ENCODE measurements at regions not wholly inside any gene's neighbourhood (a gene's known extent, or its start where the extent isn't known, plus 50 kb on each side); places are given as distances from the start of the nearest gene placed in this dataset.

DNA sequence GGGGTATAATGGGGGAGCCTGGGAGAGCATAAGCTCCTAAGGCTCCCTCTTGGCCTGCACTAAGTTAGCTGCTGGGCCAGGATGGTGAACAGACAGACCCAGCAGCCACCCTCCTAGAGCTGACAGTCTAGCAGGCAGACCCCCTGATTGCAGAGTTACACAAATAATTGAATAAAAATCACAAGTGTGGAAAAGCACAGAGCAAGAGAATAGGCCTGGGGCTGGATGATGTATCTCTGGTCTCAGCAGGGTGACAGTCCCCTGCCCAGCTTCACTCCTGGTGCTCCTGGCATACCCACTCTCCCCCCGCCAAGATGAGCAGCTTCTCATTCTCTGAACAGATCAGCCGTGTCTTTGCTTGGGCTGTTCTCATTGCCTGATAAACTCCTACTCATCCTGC lies 86.1 kb upstream of the STX18 start:
- intact Hi-C loops (cut with micrococcal nuclease; ENCODE audit: unreplicated experiment) (no loop called here), in situ Hi-C loops (cut with MboI) (no loop called here)
- DNase-seq (ENCODE audit: low read depth, low spot score) = no peak
- ChIA-PET CTCF (no interaction called here), RAD21 (ENCODE audit: unreplicated experiment) (no interaction called here), POLR2A (no interaction called here), SMC1A (ENCODE audit: uncharacterized antibody, unreplicated experiment) (interaction anchor here (1.1 to 1.4 kb wide), 2 partner anchors 10 to 103 kb away, joined by 3 to 4 read pairs; no protein-coding TSS in a partner anchor)
- H3K79me2 ChIP-seq (ENCODE audit: control insufficient read depth, insufficient read depth, low read length) = no peaks in the 10 kb centered on the region
- no peaks in the 10 kb centered on the region for H4K20me1 ChIP-seq (ENCODE audit: control insufficient read depth, insufficient read depth)
- peaks cover 7% of the 10 kb centered on the region for H3K4me1 ChIP-seq (ENCODE audit: control insufficient read depth, insufficient read depth, low read length)
- no peak overlapping the region for H2AFZ ChIP-seq (ENCODE audit: control insufficient read depth, low read depth, low read length)
- H3K9me3 ChIP-seq (replicated peaks; ENCODE audit: control insufficient read depth, insufficient read depth, low read length) = no peaks in the 10 kb centered on the region; the same call in 2 of the 3 replicates
- H3K9ac ChIP-seq (ENCODE audit: control insufficient read depth, insufficient read depth, low read length) = no peak overlapping the region
- 100% methylated on average over 2 of the region's 2 CpGs for WGBS (ENCODE audit: insufficient coverage, insufficient replicate concordance, low lambda C conversion rate, missing lambda C conversion rate)
- no TSS peak for BruUV-seq (replicated peaks)
- H3K27me3 ChIP-seq (replicated peaks in 1 of 2; ENCODE audit: control insufficient read depth in 2 of 2, insufficient read depth in 2 of 2, low read length in 1 of 2) = no peaks in the 10 kb centered on the region
- TF ChIP-seq EED (IDR thresholded peaks at IDR 0.05; ENCODE audit: low read depth) = no peak
- TF ChIP-seq, protein P1, sequence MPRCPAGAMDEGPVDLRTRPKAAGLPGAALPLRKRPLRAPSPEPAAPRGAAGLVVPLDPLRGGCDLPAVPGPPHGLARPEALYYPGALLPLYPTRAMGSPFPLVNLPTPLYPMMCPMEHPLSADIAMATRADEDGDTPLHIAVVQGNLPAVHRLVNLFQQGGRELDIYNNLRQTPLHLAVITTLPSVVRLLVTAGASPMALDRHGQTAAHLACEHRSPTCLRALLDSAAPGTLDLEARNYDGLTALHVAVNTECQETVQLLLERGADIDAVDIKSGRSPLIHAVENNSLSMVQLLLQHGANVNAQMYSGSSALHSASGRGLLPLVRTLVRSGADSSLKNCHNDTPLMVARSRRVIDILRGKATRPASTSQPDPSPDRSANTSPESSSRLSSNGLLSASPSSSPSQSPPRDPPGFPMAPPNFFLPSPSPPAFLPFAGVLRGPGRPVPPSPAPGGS (IDR thresholded peaks at IDR 0.05; ENCODE audit: borderline replicate concordance, insufficient read depth, low read depth, low read length, poor library complexity, severe bottlenecking) = no peak
- no peak overlapping the region for H3K27ac ChIP-seq (ENCODE audit: control insufficient read depth, insufficient read depth)
- no peak for FAIRE-seq
- H3K4me3 ChIP-seq = no peak overlapping the region
- no peak overlapping the region for H3K4me2 ChIP-seq (ENCODE audit: control insufficient read depth, insufficient read depth)
- no peak for ATAC-seq
- no peaks in the 10 kb centered on the region for H3K36me3 ChIP-seq (ENCODE audit: control insufficient read depth in 2 of 2, insufficient read depth in 2 of 2, low read length in 1 of 2)

DNA sequence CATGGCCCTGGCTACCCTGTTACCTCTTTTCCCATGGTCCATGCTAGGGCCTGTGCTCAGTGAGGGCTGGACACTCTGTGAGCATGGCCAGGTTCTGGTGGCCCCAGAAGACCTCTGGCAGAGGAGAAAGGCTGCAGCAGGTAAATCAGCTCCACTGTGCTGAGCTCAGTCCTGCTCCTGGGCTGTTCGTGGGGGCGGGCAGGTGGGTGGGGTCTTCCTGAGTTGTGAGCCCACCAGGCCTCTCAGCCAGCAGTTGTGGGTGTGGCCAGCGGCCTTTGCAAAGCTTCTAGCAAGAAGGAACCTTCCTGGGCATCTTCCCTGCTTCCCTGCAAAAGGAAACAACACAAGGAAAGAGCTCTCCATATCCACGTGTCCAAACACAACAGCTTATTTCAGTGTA lies 85.3 kb upstream of the STX18 start:
- SMC1A ChIA-PET (ENCODE audit: uncharacterized antibody, unreplicated experiment) = interaction anchor here (1.1 to 1.4 kb wide), 2 partner anchors 9 to 103 kb away, joined by 3 to 4 read pairs; no protein-coding TSS in a partner anchor
- FAIRE-seq (no peak), ATAC-seq (no peak), DNase-seq (ENCODE audit: low read depth, low spot score) (no peak)
- intact Hi-C loops (cut with micrococcal nuclease; ENCODE audit: unreplicated experiment) (no loop called here), in situ Hi-C loops (cut with MboI) (no loop called here)
- H3K36me3 ChIP-seq (ENCODE audit: control insufficient read depth in 2 of 2, insufficient read depth in 2 of 2, low read length in 1 of 2) = no peaks in the 10 kb centered on the region
- no peaks in the 10 kb centered on the region for H4K20me1 ChIP-seq (ENCODE audit: control insufficient read depth, insufficient read depth)
- CTCF ChIA-PET = no interaction called here
- no peak overlapping the region for H3K27ac ChIP-seq (ENCODE audit: control insufficient read depth, insufficient read depth)
- no peaks in the 10 kb centered on the region for H3K27me3 ChIP-seq (replicated peaks in 1 of 2; ENCODE audit: control insufficient read depth in 2 of 2, insufficient read depth in 2 of 2, low read length in 1 of 2)
- 85% methylated on average over 4 of the region's 4 CpGs for WGBS (ENCODE audit: insufficient coverage, insufficient replicate concordance, low lambda C conversion rate, missing lambda C conversion rate)
- no peak overlapping the region for H3K9ac ChIP-seq (ENCODE audit: control insufficient read depth, insufficient read depth, low read length)
- H3K4me2 ChIP-seq (ENCODE audit: control insufficient read depth, insufficient read depth) = no peak overlapping the region
- no peak overlapping the region for H2AFZ ChIP-seq (ENCODE audit: control insufficient read depth, low read depth, low read length)
- BruUV-seq (replicated peaks) = no TSS peak
- H3K79me2 ChIP-seq (ENCODE audit: control insufficient read depth, insufficient read depth, low read length) = no peaks in the 10 kb centered on the region
- peaks cover 7% of the 10 kb centered on the region for H3K4me1 ChIP-seq (ENCODE audit: control insufficient read depth, insufficient read depth, low read length)
- no peaks in the 10 kb centered on the region; the same call in 2 of the 3 replicates for H3K9me3 ChIP-seq (replicated peaks; ENCODE audit: control insufficient read depth, insufficient read depth, low read length)
- RAD21 ChIA-PET (ENCODE audit: unreplicated experiment) = no interaction called here
- no peak overlapping the region for H3K4me3 ChIP-seq
- POLR2A ChIA-PET = no interaction called here
- TF ChIP-seq ZNF217 (IDR thresholded peaks at IDR 0.05) (no peak), TCF12 (IDR thresholded peaks at IDR 0.05; ENCODE audit: low read depth, low read length) (no peak), CBX5 (IDR thresholded peaks at IDR 0.05; ENCODE audit: low read depth) (no peak), GATAD2B (conservative IDR thresholded peaks at IDR 0.05; ENCODE audit: low read depth) (no peak), ZNF622 (IDR thresholded peaks at IDR 0.05) (no peak), SP1 (IDR thresholded peaks at IDR 0.05; ENCODE audit: low read depth, low read length) (no peak), MYB (IDR thresholded peaks at IDR 0.05; ENCODE audit: borderline replicate concordance, low read depth, low read length) (no peak), STAT1 (conservative IDR thresholded peaks at IDR 0.05) (no peak), IRF4 (IDR thresholded peaks at IDR 0.05; ENCODE audit: low read depth, low read length) (no peak), ETV6 (conservative IDR thresholded peaks at IDR 0.05 in 1 of 2, IDR thresholded peaks at IDR 0.05 in 1 of 2; ENCODE audit: borderline replicate concordance in 1 of 2, low read depth in 1 of 2) (no peak)
- TF ChIP-seq, protein P2, sequence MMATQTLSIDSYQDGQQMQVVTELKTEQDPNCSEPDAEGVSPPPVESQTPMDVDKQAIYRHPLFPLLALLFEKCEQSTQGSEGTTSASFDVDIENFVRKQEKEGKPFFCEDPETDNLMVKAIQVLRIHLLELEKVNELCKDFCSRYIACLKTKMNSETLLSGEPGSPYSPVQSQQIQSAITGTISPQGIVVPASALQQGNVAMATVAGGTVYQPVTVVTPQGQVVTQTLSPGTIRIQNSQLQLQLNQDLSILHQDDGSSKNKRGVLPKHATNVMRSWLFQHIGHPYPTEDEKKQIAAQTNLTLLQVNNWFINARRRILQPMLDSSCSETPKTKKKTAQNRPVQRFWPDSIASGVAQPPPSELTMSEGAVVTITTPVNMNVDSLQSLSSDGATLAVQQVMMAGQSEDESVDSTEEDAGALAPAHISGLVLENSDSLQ (IDR thresholded peaks at IDR 0.05) = no peak
- TF ChIP-seq, protein P3, sequence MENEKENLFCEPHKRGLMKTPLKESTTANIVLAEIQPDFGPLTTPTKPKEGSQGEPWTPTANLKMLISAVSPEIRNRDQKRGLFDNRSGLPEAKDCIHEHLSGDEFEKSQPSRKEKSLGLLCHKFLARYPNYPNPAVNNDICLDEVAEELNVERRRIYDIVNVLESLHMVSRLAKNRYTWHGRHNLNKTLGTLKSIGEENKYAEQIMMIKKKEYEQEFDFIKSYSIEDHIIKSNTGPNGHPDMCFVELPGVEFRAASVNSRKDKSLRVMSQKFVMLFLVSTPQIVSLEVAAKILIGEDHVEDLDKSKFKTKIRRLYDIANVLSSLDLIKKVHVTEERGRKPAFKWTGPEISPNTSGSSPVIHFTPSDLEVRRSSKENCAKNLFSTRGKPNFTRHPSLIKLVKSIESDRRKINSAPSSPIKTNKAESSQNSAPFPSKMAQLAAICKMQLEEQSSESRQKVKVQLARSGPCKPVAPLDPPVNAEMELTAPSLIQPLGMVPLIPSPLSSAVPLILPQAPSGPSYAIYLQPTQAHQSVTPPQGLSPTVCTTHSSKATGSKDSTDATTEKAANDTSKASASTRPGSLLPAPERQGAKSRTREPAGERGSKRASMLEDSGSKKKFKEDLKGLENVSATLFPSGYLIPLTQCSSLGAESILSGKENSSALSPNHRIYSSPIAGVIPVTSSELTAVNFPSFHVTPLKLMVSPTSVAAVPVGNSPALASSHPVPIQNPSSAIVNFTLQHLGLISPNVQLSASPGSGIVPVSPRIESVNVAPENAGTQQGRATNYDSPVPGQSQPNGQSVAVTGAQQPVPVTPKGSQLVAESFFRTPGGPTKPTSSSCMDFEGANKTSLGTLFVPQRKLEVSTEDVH (IDR thresholded peaks at IDR 0.05; ENCODE audit: low read depth, partially characterized antibody) = no peak

Data from GM12878 (cell line).